Panc1 (cell line): ENCODE measurements at regions not wholly inside any gene's neighbourhood (a gene's known extent, or its start where the extent isn't known, plus 50 kb on each side); places are given as distances from the start of the nearest gene placed in this dataset.

Experiments used
- ATAC-seq: fragments of 200-7000 bp; cut with Tn5 transposase; 2 replicates; pipeline ENCODE4 v1.9.1; 2020; ENCODE audit warnings: mild to moderate bottlenecking, moderate library complexity
- BruUV-seq: library from RNA; stranded (reverse); fragments of 400-500 nt; replicated peaks from 2 replicates; lab custom pipeline; 2021; lab: Mats Ljungman, UMichigan
- CTCF ChIA-PET: fragments of 300-600 bp; sonication (Branson Sonifier 250); formaldehyde crosslinking; loops from one replicate; lab custom pipeline; 2022; ENCODE audit warnings: antibody characterized with exemption; lab: Charles Lee
- POLR2A ChIA-PET: fragments of 300-600 bp; sonication (Branson Sonifier 250); formaldehyde crosslinking; loops from one replicate; lab custom pipeline; 2022; ENCODE audit warnings: antibody characterized with exemption; lab: Charles Lee
- DNase-seq: peaks from one replicate; pipeline ENCODE4 v3.0.0-alpha.2; 2010; ENCODE audit warnings: low read depth, low spot score
- H3K27ac ChIP-seq: 2 replicates; pipeline ENCODE4 v1.5.1; 2011; ENCODE audit warnings: mild to moderate bottlenecking, low read length, inconsistent platforms
- H3K27me3 ChIP-seq: fragments of 200-500 bp; sonication (Bioruptor generic); 2 replicates; pipeline ENCODE4 v1.6.0; 2014; ENCODE audit warnings: low read length, inconsistent platforms; ENCODE audit not compliant: control insufficient read depth, insufficient read depth
- H3K36me3 ChIP-seq: fragments of 200-500 bp; sonication (Bioruptor generic); 2 replicates; pipeline ENCODE4 v1.5.1; 2014; ENCODE audit warnings: inconsistent platforms, mild to moderate bottlenecking, low read length, moderate library complexity; ENCODE audit not compliant: control insufficient read depth, insufficient read depth
- H3K4me1 ChIP-seq: 2 replicates; pipeline ENCODE4 v1.5.1; 2011; ENCODE audit warnings: inconsistent platforms, mild to moderate bottlenecking, low read length, moderate library complexity; ENCODE audit not compliant: control insufficient read depth, insufficient read depth
- H3K4me3 ChIP-seq, 2 experiments: 2 replicates each; pipeline ENCODE4 v1.5.1; 2011 to 2012; ENCODE audit warnings: low read depth in 2 of 2, low read length in 2 of 2, mild to moderate bottlenecking in 2 of 2, inconsistent platforms in 1 of 2, moderate library complexity in 1 of 2
- H3K9me3 ChIP-seq: fragments of 200-500 bp; sonication (Bioruptor generic); 2 replicates; pipeline ENCODE4 v1.5.1; 2014; ENCODE audit warnings: low read depth, mild to moderate bottlenecking, inconsistent platforms, low read length, moderate library complexity; ENCODE audit not compliant: control insufficient read depth, insufficient read depth
- POLR2AphosphoS5 ChIP-seq: IDR thresholded peaks from 2 replicates; pipeline ENCODE4 v1.6.1; 2012; ENCODE audit warnings: mild to moderate bottlenecking, low read depth, low read length, moderate library complexity
- SIN3A ChIP-seq: IDR thresholded peaks from 2 replicates; pipeline ENCODE4 v1.6.1; 2012; ENCODE audit warnings: low read depth, mild to moderate bottlenecking, low read length, moderate library complexity, borderline replicate concordance; ENCODE audit not compliant: insufficient read depth
- TCF7L2 ChIP-seq: IDR thresholded peaks from 2 replicates; pipeline ENCODE4 v1.6.1; 2011; ENCODE audit warnings: mild to moderate bottlenecking, low read depth, low read length, inconsistent platforms
- in situ Hi-C: cut with HindIII; loops from 2 replicates; pipeline ENCODE4 v1.10.0; 2016; ENCODE audit warnings: low sequenced_read_pairs, low pct_unique_long_range_greater_than_20kb
- intact Hi-C: fragments of 100-400 bp; cut with micrococcal nuclease; formaldehyde crosslinking; loops from one replicate; pipeline ENCODE4 v1.10.0; 2022; ENCODE audit not compliant: unreplicated experiment
- TF ChIP-seq, protein P1 (sequence below): fragments of 450-650 bp; IDR thresholded peaks from 2 replicates; pipeline ENCODE4 v1.5.1; 2017; ENCODE audit warnings: mild to moderate bottlenecking
- TF ChIP-seq, protein P2 (sequence below), 2 experiments: IDR thresholded peaks; 2 replicates each; pipeline ENCODE4 v1.6.1; 2011 to 2012; ENCODE audit warnings: low read depth in 2 of 2, control low read depth in 1 of 2, low read length in 1 of 2, mild to moderate bottlenecking in 1 of 2, moderate library complexity in 1 of 2; ENCODE audit not compliant: insufficient read depth in 1 of 2

DNA sequence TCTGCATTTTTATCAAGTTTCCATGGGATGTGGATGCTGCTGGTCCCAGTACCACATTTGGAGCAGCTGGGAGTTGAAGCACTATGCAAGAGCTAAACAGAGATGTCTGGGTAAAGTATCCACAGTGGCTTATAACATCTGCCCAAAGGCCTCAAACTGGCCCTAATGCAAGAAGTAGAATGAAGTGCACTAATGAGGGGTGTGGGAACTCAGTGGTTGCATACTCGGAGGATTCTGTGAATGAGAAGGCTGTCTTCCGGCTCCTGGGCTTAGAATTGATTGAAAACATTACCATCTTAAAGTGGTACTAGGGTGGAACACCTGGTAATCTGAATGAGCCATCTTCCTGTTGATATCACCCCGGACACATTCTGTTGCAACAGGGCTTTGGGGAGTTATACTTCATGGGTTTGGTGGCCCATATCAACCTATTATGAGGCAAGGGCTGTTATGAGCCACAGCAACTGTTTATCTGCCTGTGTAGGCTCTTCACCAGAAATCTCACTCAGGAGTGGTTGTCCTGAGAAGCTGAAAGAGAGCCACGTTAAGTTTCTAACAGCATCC is 54.7 kb upstream of the SNRPB2 start:
- in situ Hi-C loops (no loop called here), intact Hi-C loops (no loop called here)
- Histone ChIP-seq H3K4me1 (no peaks in the 10 kb centered on the region), H3K27ac (no peak overlapping the region), H3K9me3 (no peaks in the 10 kb centered on the region), H3K4me3 (no peak overlapping the region), H3K27me3 (no peaks in the 10 kb centered on the region), H3K36me3 (no peaks in the 10 kb centered on the region)
- no peak for DNase-seq
- ChIA-PET CTCF (no interaction called here), POLR2A (no interaction called here)
- TF ChIP-seq, protein P1, sequence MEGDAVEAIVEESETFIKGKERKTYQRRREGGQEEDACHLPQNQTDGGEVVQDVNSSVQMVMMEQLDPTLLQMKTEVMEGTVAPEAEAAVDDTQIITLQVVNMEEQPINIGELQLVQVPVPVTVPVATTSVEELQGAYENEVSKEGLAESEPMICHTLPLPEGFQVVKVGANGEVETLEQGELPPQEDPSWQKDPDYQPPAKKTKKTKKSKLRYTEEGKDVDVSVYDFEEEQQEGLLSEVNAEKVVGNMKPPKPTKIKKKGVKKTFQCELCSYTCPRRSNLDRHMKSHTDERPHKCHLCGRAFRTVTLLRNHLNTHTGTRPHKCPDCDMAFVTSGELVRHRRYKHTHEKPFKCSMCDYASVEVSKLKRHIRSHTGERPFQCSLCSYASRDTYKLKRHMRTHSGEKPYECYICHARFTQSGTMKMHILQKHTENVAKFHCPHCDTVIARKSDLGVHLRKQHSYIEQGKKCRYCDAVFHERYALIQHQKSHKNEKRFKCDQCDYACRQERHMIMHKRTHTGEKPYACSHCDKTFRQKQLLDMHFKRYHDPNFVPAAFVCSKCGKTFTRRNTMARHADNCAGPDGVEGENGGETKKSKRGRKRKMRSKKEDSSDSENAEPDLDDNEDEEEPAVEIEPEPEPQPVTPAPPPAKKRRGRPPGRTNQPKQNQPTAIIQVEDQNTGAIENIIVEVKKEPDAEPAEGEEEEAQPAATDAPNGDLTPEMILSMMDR, result no peak
- TF ChIP-seq SIN3A, result no peak
- TF ChIP-seq POLR2AphosphoS5, result no peak
- no peak for TF ChIP-seq TCF7L2
- TF ChIP-seq, protein P2, sequence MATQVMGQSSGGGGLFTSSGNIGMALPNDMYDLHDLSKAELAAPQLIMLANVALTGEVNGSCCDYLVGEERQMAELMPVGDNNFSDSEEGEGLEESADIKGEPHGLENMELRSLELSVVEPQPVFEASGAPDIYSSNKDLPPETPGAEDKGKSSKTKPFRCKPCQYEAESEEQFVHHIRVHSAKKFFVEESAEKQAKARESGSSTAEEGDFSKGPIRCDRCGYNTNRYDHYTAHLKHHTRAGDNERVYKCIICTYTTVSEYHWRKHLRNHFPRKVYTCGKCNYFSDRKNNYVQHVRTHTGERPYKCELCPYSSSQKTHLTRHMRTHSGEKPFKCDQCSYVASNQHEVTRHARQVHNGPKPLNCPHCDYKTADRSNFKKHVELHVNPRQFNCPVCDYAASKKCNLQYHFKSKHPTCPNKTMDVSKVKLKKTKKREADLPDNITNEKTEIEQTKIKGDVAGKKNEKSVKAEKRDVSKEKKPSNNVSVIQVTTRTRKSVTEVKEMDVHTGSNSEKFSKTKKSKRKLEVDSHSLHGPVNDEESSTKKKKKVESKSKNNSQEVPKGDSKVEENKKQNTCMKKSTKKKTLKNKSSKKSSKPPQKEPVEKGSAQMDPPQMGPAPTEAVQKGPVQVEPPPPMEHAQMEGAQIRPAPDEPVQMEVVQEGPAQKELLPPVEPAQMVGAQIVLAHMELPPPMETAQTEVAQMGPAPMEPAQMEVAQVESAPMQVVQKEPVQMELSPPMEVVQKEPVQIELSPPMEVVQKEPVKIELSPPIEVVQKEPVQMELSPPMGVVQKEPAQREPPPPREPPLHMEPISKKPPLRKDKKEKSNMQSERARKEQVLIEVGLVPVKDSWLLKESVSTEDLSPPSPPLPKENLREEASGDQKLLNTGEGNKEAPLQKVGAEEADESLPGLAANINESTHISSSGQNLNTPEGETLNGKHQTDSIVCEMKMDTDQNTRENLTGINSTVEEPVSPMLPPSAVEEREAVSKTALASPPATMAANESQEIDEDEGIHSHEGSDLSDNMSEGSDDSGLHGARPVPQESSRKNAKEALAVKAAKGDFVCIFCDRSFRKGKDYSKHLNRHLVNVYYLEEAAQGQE (IDR thresholded peaks at IDR 0.05; ENCODE audit: insufficient read depth in 1 of 2, low read depth in 2 of 2, low read length in 1 of 2), result no peak
- no peak for ATAC-seq
- BruUV-seq, result no TSS peak

DNA sequence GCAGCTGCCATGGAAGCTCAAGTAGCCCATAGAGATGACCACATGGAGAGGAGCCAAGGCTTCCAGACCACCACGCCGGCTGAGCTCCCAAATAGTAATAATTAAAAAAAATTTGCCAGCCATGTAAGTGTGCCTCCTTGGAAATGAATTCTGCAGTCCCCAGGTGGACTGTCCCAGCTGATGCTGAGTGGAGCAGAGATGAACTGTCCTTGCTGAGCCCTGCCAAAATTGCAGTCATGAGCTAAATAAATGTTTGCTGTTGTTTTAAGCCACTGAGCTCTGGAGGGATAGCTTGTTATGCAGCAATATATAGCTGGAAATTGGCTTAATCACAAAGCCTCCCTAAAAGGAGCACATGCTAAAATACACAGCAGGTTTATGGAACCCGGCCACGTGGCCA is 55.6 kb upstream of the SNRPB2 start:
- ATAC-seq (no peak), DNase-seq (no peak)
- BruUV-seq, result no TSS peak
- TF ChIP-seq SIN3A (no peak), POLR2AphosphoS5 (no peak), TCF7L2 (no peak)
- TF ChIP-seq, protein P2 (IDR thresholded peaks at IDR 0.05; ENCODE audit: insufficient read depth in 1 of 2, low read depth in 2 of 2, low read length in 1 of 2), result no peak
- TF ChIP-seq, protein P1, result no peak
- no peaks in the 10 kb centered on the region for H3K36me3 ChIP-seq
- no peak overlapping the region for H3K4me3 ChIP-seq
- in situ Hi-C loops, result no loop called here
- ChIA-PET POLR2A (no interaction called here), CTCF (no interaction called here)
- no peaks in the 10 kb centered on the region for H3K27me3 ChIP-seq
- H3K4me1 ChIP-seq, result no peaks in the 10 kb centered on the region
- H3K9me3 ChIP-seq, result no peaks in the 10 kb centered on the region
- no peak overlapping the region for H3K27ac ChIP-seq
- intact Hi-C loops, result no loop called here
